ENCODE measurements at regions not wholly inside any gene's neighbourhood (a gene's known extent, or its start where the extent isn't known, plus 50 kb on each side); places are given as distances from the start of the nearest gene placed in this dataset.

GRCh38 chr14:85813040-85813439, 283.1 kb downstream of the FLRT2 start:
- H2AFZ ChIP-seq (ENCODE audit: low read length), result no peak overlapping the region
- WGBS (ENCODE audit: low lambda C conversion rate), result 4% methylated on average over 2 of the region's 2 CpGs
- H3K9ac ChIP-seq (ENCODE audit: insufficient read depth, low read depth, low read length), result no peak overlapping the region
- intact Hi-C loops (cut with micrococcal nuclease; ENCODE audit: unreplicated experiment) (no loop called here), in situ Hi-C loops (cut with HindIII; ENCODE audit: extremely low pct_ligation_motif_present, low pct_unique_long_range_greater_than_20kb) (no loop called here)
- no peaks in the 10 kb centered on the region for H3K4me1 ChIP-seq (ENCODE audit: insufficient read depth, low read length)
- no peaks in the 10 kb centered on the region for H4K20me1 ChIP-seq (ENCODE audit: insufficient read depth, low read length)
- H3K9me3 ChIP-seq (ENCODE audit: low read length), result peaks cover 73% of the 10 kb centered on the region
- no peak for TF ChIP-seq CBX1 (IDR thresholded peaks at IDR 0.05; ENCODE audit: low read depth)
- ChIA-PET CTCF (ENCODE audit: low intra/inter-chr PET ratio, low total read pairs) (no interaction called here), POLR2A (no interaction called here)
- no peaks in the 10 kb centered on the region for H3K27me3 ChIP-seq (ENCODE audit: control insufficient read depth in 1 of 2, insufficient read depth in 2 of 2, low read length in 2 of 2)
- no peak for DNase-seq (ENCODE audit: low spot score)
- ATAC-seq, result no peak
- FAIRE-seq, result no peak
- no TSS peak for BruUV-seq (replicated peaks)
- no peaks in the 10 kb centered on the region for H3K79me2 ChIP-seq (ENCODE audit: insufficient read depth, low read length)
- H3K4me3 ChIP-seq (replicated peaks in 1 of 3; ENCODE audit: insufficient read depth in 1 of 3, low read depth in 2 of 3, low read length in 3 of 3), result no peak overlapping the region
- H3K27ac ChIP-seq (ENCODE audit: extremely low read length, insufficient read depth, low read length), result no peak overlapping the region
- H3K36me3 ChIP-seq (replicated peaks in 1 of 2; ENCODE audit: control insufficient read depth in 1 of 2, insufficient read depth in 2 of 2, low read length in 2 of 2), result no peaks in the 10 kb centered on the region
- no peak overlapping the region for H3K4me2 ChIP-seq (ENCODE audit: low read depth, low read length)

GRCh38 chr14:85811340-85811739, 281.4 kb downstream of the FLRT2 start:
- no peak overlapping the region for H3K27ac ChIP-seq (ENCODE audit: extremely low read length, insufficient read depth, low read length)
- no peak for DNase-seq (ENCODE audit: low spot score)
- H3K4me1 ChIP-seq (ENCODE audit: insufficient read depth, low read length), result no peaks in the 10 kb centered on the region
- WGBS (ENCODE audit: low lambda C conversion rate), result 0% methylated on average over 1 of the region's 1 CpG
- H3K4me2 ChIP-seq (ENCODE audit: low read depth, low read length), result no peak overlapping the region
- no peak for FAIRE-seq
- TF ChIP-seq CC2D1A (CRISPR knock-in tag; IDR thresholded peaks at IDR 0.05) (no peak), CEBPB (IDR thresholded peaks at IDR 0.05; ENCODE audit: borderline replicate concordance, low read depth, low read length) (peak; percentile 57)
- POLR2A ChIA-PET, result no interaction called here
- no peak overlapping the region for H3K9ac ChIP-seq (ENCODE audit: insufficient read depth, low read depth, low read length)
- H3K27me3 ChIP-seq (ENCODE audit: control insufficient read depth in 1 of 2, insufficient read depth in 2 of 2, low read length in 2 of 2), result no peaks in the 10 kb centered on the region
- no TSS peak for BruUV-seq (replicated peaks)
- H2AFZ ChIP-seq (ENCODE audit: low read length), result no peak overlapping the region
- no peak overlapping the region for H3K4me3 ChIP-seq (replicated peaks in 1 of 3; ENCODE audit: insufficient read depth in 1 of 3, low read depth in 2 of 3, low read length in 3 of 3)
- intact Hi-C loops (cut with micrococcal nuclease; ENCODE audit: unreplicated experiment) (no loop called here), in situ Hi-C loops (cut with HindIII; ENCODE audit: extremely low pct_ligation_motif_present, low pct_unique_long_range_greater_than_20kb) (no loop called here)
- peaks cover 69% of the 10 kb centered on the region for H3K9me3 ChIP-seq (ENCODE audit: low read length)
- ATAC-seq, result no peak
- H4K20me1 ChIP-seq (ENCODE audit: insufficient read depth, low read length), result no peaks in the 10 kb centered on the region
- H3K36me3 ChIP-seq (replicated peaks in 1 of 2; ENCODE audit: control insufficient read depth in 1 of 2, insufficient read depth in 2 of 2, low read length in 2 of 2), result no peaks in the 10 kb centered on the region
- H3K79me2 ChIP-seq (ENCODE audit: insufficient read depth, low read length), result no peaks in the 10 kb centered on the region
- CTCF ChIA-PET (ENCODE audit: low intra/inter-chr PET ratio, low total read pairs), result no interaction called here

GRCh38 chr14:85799668-85800067, 269.7 kb downstream of the FLRT2 start:
- no peak for ATAC-seq
- H3K79me2 ChIP-seq (ENCODE audit: insufficient read depth, low read length), result no peaks in the 10 kb centered on the region
- intact Hi-C loops (cut with micrococcal nuclease; ENCODE audit: unreplicated experiment), result no loop called here
- H4K20me1 ChIP-seq (ENCODE audit: insufficient read depth, low read length), result no peaks in the 10 kb centered on the region
- WGBS (ENCODE audit: low lambda C conversion rate), result 2% methylated on average over 2 of the region's 2 CpGs
- H3K4me2 ChIP-seq (ENCODE audit: low read depth, low read length), result no peak overlapping the region
- H3K9me3 ChIP-seq (ENCODE audit: low read length), result peaks cover 83% of the 10 kb centered on the region
- no peak overlapping the region for H2AFZ ChIP-seq (ENCODE audit: low read length)
- TF ChIP-seq RBM39 (IDR thresholded peaks at IDR 0.05; ENCODE audit: low read depth, low read length, poor library complexity, severe bottlenecking), result no peak
- TF ChIP-seq ZFP91 (CRISPR knock-in tag; IDR thresholded peaks at IDR 0.05; ENCODE audit: borderline replicate concordance), result no peak
- no peak for TF ChIP-seq GZF1 (CRISPR knock-in tag; IDR thresholded peaks at IDR 0.05)
- TF ChIP-seq POLR2A (IDR thresholded peaks at IDR 0.05; ENCODE audit: insufficient read depth in 1 of 2, low read depth in 2 of 2, low read length in 2 of 2), result no peak
- no peak for TF ChIP-seq ZEB1 (IDR thresholded peaks at IDR 0.05; ENCODE audit: insufficient replicate concordance, low read depth)
- TF ChIP-seq GTF2F1 (IDR thresholded peaks at IDR 0.05; ENCODE audit: low read length), result no peak
- no peak for TF ChIP-seq ZFYVE20 (CRISPR knock-in tag; IDR thresholded peaks at IDR 0.05; ENCODE audit: borderline replicate concordance, low read depth)
- TF ChIP-seq ZKSCAN8 (CRISPR knock-in tag; IDR thresholded peaks at IDR 0.05; ENCODE audit: borderline replicate concordance), result no peak
- in situ Hi-C loops (cut with HindIII; ENCODE audit: extremely low pct_ligation_motif_present, low pct_unique_long_range_greater_than_20kb), result no loop called here
- H3K27me3 ChIP-seq (ENCODE audit: control insufficient read depth in 1 of 2, insufficient read depth in 2 of 2, low read length in 2 of 2), result no peaks in the 10 kb centered on the region
- H3K27ac ChIP-seq (ENCODE audit: extremely low read length, insufficient read depth, low read length), result no peak overlapping the region
- no peak overlapping the region for H3K9ac ChIP-seq (ENCODE audit: insufficient read depth, low read depth, low read length)
- FAIRE-seq, result no peak
- no peaks in the 10 kb centered on the region for H3K36me3 ChIP-seq (replicated peaks in 1 of 2; ENCODE audit: control insufficient read depth in 1 of 2, insufficient read depth in 2 of 2, low read length in 2 of 2)
- ChIA-PET CTCF (ENCODE audit: low intra/inter-chr PET ratio, low total read pairs) (no interaction called here), POLR2A (no interaction called here)
- H3K4me1 ChIP-seq (ENCODE audit: insufficient read depth, low read length), result no peaks in the 10 kb centered on the region
- H3K4me3 ChIP-seq (replicated peaks in 1 of 3; ENCODE audit: insufficient read depth in 1 of 3, low read depth in 2 of 3, low read length in 3 of 3), result no peak overlapping the region
- BruUV-seq (replicated peaks), result no TSS peak
- DNase-seq (ENCODE audit: low spot score), result no peak
